ENCODE measurements at regions not wholly inside any gene's neighbourhood (a gene's known extent, or its start where the extent isn't known, plus 50 kb on each side); places are given as distances from the start of the nearest gene placed in this dataset.

DNA sequence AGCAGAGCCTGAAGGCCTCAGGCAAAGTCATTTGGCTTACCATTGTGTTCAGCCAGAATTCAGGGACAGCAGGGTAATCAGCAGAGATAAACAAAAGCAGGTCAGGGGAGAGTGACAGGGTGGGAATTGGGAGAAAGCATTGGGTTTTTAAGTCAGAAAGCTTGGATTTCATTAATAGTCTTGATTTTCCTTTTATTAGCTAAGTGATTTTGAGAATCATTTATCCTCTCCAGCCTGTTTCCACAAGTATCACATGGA lies 410.1 kb downstream of the HNRNPD start:
- intact Hi-C loops (cut with DNase I) = no loop called here
- ATAC-seq (no peak), DNase-seq (no peak)
- Histone ChIP-seq H3K4me3 (no peak overlapping the region), H3K36me3 (no peaks in the 10 kb centered on the region), H3K9me3 (no peaks in the 10 kb centered on the region), H3K27me3 (no peaks in the 10 kb centered on the region), H3K27ac (no peak overlapping the region), H3K4me1 (no peaks in the 10 kb centered on the region)
- TF ChIP-seq, protein P1, sequence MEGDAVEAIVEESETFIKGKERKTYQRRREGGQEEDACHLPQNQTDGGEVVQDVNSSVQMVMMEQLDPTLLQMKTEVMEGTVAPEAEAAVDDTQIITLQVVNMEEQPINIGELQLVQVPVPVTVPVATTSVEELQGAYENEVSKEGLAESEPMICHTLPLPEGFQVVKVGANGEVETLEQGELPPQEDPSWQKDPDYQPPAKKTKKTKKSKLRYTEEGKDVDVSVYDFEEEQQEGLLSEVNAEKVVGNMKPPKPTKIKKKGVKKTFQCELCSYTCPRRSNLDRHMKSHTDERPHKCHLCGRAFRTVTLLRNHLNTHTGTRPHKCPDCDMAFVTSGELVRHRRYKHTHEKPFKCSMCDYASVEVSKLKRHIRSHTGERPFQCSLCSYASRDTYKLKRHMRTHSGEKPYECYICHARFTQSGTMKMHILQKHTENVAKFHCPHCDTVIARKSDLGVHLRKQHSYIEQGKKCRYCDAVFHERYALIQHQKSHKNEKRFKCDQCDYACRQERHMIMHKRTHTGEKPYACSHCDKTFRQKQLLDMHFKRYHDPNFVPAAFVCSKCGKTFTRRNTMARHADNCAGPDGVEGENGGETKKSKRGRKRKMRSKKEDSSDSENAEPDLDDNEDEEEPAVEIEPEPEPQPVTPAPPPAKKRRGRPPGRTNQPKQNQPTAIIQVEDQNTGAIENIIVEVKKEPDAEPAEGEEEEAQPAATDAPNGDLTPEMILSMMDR (IDR thresholded peaks at IDR 0.05) = no peak

DNA sequence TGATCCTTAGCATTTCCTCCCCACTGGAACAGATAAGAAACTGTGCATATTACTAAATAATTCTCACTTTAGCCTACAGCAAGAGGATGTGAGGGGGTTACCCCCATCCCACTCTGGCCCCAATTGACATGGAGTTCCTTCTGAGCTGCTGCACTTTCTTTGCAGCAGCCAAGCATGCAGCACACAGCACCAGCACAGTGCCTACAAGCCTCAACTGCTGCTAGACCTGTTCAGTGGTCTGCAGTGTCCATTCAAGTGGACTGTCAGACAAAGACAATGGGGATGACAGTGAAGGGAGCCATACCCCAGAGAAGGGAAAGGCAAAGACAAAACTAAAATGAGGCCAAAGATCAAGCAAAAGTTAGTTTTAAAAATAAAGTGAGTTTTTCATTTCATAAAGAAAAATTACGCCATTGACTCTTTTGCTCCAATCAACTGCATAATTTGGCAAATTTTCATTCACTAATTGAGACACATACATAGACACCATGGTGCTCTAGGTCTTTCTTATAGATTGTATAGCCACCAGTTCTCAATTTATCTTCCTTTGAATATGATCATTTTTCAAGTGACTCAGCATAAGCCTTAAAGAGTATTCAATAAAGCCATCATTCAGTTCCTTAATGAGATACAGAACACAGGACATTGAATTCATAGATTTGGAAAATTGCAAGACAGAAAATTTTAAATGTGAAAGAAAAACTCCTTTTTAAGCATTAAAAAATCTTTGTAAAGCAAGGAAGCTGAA lies 410.6 kb downstream of the HNRNPD start:
- H3K36me3 ChIP-seq = no peaks in the 10 kb centered on the region
- intact Hi-C loops (cut with DNase I) = no loop called here

DNA sequence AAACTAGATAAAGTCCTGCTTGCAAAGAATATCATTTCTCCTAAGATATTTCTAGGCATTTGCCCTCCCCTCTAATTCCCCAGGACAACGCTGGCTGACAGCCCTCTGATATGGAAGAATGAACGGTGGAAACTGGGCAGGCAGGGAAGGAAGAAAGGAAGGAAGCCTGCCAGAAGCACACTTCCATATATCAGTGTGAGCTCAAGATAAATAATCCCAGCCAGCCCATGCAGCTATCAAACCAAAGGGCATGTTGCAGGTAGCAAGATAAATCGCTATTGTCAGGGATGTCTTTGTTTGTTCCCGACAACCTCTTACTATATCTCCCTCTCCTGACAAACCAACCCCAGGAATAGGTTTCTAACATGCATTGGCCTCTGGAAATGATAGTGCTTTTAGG lies 412.8 kb downstream of the HNRNPD start:
- no peaks in the 10 kb centered on the region for H3K9me3 ChIP-seq
- no peak for DNase-seq
- no peaks in the 10 kb centered on the region for H3K36me3 ChIP-seq
- ATAC-seq = no peak
- intact Hi-C loops (cut with DNase I) = no loop called here
- H3K27ac ChIP-seq = no peak overlapping the region
- no peaks in the 10 kb centered on the region for H3K4me1 ChIP-seq
- H3K4me3 ChIP-seq = no peak overlapping the region
- no peaks in the 10 kb centered on the region for H3K27me3 ChIP-seq
- TF ChIP-seq, protein P1 (IDR thresholded peaks at IDR 0.05) = no peak

More for the DNA sequence above, 410.6 kb downstream of the HNRNPD start:
- DNase-seq = no peak
- Histone ChIP-seq H3K9me3 (no peaks in the 10 kb centered on the region), H3K27me3 (no peaks in the 10 kb centered on the region), H3K27ac (no peak overlapping the region), H3K4me3 (no peak overlapping the region), H3K4me1 (no peaks in the 10 kb centered on the region)
- no peak for ATAC-seq
- TF ChIP-seq, protein P1 (IDR thresholded peaks at IDR 0.05) = no peak

DNA sequence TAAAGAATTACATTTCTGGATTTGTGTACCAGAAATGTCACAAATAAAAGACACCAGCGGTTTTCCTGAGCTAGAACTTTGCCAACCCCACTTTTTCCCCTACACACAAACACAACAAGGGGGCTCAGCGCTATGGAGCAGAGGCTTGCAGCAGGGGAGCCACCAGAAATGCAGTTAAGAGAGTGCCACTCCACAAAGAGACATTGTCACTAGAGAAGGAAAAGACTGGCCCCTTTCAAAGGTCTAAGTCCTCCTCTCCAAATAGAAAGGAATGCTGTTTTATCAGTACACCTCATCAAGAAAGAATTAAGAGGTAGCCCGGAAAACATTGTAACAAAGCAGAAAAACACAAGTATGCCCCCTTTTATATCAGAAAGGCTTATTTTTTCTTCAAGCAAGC lies 419.5 kb downstream of the HNRNPD start:
- no peak overlapping the region for H3K27ac ChIP-seq
- no peaks in the 10 kb centered on the region for H3K27me3 ChIP-seq
- intact Hi-C loops (cut with DNase I) = no loop called here
- TF ChIP-seq, protein P1 (IDR thresholded peaks at IDR 0.05) = no peak
- no peak for DNase-seq
- no peak overlapping the region for H3K4me3 ChIP-seq
- ATAC-seq = no peak
- no peaks in the 10 kb centered on the region for H3K4me1 ChIP-seq
- H3K36me3 ChIP-seq = no peaks in the 10 kb centered on the region
- no peaks in the 10 kb centered on the region for H3K9me3 ChIP-seq

DNA sequence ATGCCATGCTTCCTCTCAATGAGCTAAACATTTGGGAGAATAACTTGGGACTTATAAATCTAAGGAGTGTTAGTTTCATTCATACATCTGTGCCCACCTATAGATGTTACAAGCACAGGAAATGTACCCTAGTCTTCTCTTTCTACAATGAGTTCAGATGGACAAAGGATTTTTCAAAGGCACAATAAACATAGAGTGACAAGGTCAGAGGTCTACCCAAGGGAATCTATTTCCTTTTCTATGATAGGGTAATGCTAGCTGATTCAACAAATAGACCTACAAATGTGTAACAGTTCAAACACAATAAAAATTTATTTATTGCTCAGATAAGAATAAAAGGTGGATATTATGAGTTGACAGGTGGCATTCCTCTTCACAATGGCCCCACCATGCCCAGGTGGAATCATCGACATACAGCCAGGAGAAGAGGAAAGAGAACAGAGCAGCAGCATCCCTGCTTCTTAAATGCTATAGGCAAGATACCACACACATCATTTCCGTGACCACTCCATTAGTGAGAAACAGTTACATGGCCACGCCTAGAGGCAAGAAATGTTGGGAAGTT lies 421.8 kb downstream of the HNRNPD start:
- Histone ChIP-seq H3K4me3 (no peak overlapping the region), H3K27ac (no peak overlapping the region)
- intact Hi-C loops (cut with DNase I) = no loop called here

More for the DNA sequence above, 421.8 kb downstream of the HNRNPD start:
- no peak for DNase-seq
- Histone ChIP-seq H3K27me3 (peaks cover 0 to 2% of the 10 kb centered on the region in 2 donors), H3K36me3 (no peaks in the 10 kb centered on the region), H3K9me3 (no peaks in the 10 kb centered on the region), H3K4me1 (no peaks in the 10 kb centered on the region)
- no peak for ATAC-seq
- TF ChIP-seq, protein P1 (IDR thresholded peaks at IDR 0.05) = no peak
